Calu3 (cell line): ENCODE measurements at regions not wholly inside any gene's neighbourhood (a gene's known extent, or its start where the extent isn't known, plus 50 kb on each side); places are given as distances from the start of the nearest gene placed in this dataset.

Source experiments
- BruUV-seq: library from RNA; stranded (reverse); fragments of 400-500 nt; replicated peaks from 2 replicates; lab custom pipeline; 2021; lab: Mats Ljungman, UMichigan
- CTCF ChIA-PET: fragments of 300-600 bp; sonication (Branson Sonifier 250); formaldehyde crosslinking; loops from one replicate; lab custom pipeline; 2022; ENCODE audit warnings: antibody characterized with exemption; lab: Charles Lee
- DNase-seq: peaks from one replicate; pipeline ENCODE4 v3.0.0; 2022
- H3K27ac Mint-ChIP-seq: one replicate; pipeline ENCODE4 v1.8.0; 2022; ENCODE audit warnings: mixed read lengths; ENCODE audit not compliant: unreplicated experiment
- H3K27me3 Mint-ChIP-seq: one replicate; pipeline ENCODE4 v1.8.0; 2022; ENCODE audit warnings: mixed read lengths; ENCODE audit not compliant: unreplicated experiment
- H3K36me3 Mint-ChIP-seq: one replicate; pipeline ENCODE4 v1.8.0; 2022; ENCODE audit warnings: mild to moderate bottlenecking, moderate library complexity, mixed read lengths; ENCODE audit not compliant: insufficient read depth, unreplicated experiment
- H3K4me1 Mint-ChIP-seq: one replicate; pipeline ENCODE4 v1.8.0; 2022; ENCODE audit warnings: mild to moderate bottlenecking, low read depth, mixed read lengths; ENCODE audit not compliant: unreplicated experiment
- H3K4me3 Mint-ChIP-seq: one replicate; pipeline ENCODE4 v1.8.0; 2022; ENCODE audit warnings: mild to moderate bottlenecking, low read depth, moderate library complexity, mixed read lengths; ENCODE audit not compliant: unreplicated experiment
- H3K9me3 Mint-ChIP-seq: one replicate; pipeline ENCODE4 v1.8.0; 2022; ENCODE audit warnings: low read depth, mixed read lengths; ENCODE audit not compliant: unreplicated experiment
- CTCF ChIP-seq: fragments of 200-600 bp; IDR thresholded peaks from one replicate; pipeline ENCODE4 v1.8.0; 2022; ENCODE audit warnings: antibody characterized with exemption; ENCODE audit not compliant: unreplicated experiment
- intact Hi-C: fragments of 100-400 bp; cut with micrococcal nuclease; formaldehyde crosslinking; loops from one replicate; pipeline ENCODE4 v1.10.0; 2022; ENCODE audit not compliant: unreplicated experiment

- DNase-seq = no peak
- H3K36me3 Mint-ChIP-seq = no peaks in the 10 kb centered on the region
- intact Hi-C loops = no loop called here
- H3K27me3 Mint-ChIP-seq = no peaks in the 10 kb centered on the region
- BruUV-seq = no TSS peak
- no peak for TF ChIP-seq CTCF
- no peaks in the 10 kb centered on the region for H3K4me1 Mint-ChIP-seq
- no peak overlapping the region for H3K4me3 Mint-ChIP-seq
- H3K9me3 Mint-ChIP-seq = no peaks in the 10 kb centered on the region
- no peak overlapping the region for H3K27ac Mint-ChIP-seq
- CTCF ChIA-PET = no interaction called here
Observed at GRCh38 chr14:58765843-58766242, 128.1 kb downstream of the DACT1 start.

GRCh38 chr14:58769011-58769643 lies 131.4 kb downstream of the DACT1 start:
- H3K27me3 Mint-ChIP-seq = no peaks in the 10 kb centered on the region
- no peak overlapping the region for H3K4me3 Mint-ChIP-seq
- CTCF ChIA-PET = no interaction called here
- H3K4me1 Mint-ChIP-seq = no peaks in the 10 kb centered on the region
- BruUV-seq = no TSS peak
- intact Hi-C loops = no loop called here
- no peaks in the 10 kb centered on the region for H3K36me3 Mint-ChIP-seq
- no peak for TF ChIP-seq CTCF
- no peaks in the 10 kb centered on the region for H3K9me3 Mint-ChIP-seq
- no peak for DNase-seq
- no peak overlapping the region for H3K27ac Mint-ChIP-seq

- Mint-ChIP-seq H3K27me3 (peaks cover 4% of the 10 kb centered on the region), H3K27ac (no peak overlapping the region), H3K9me3 (no peaks in the 10 kb centered on the region), H3K4me3 (no peak overlapping the region), H3K4me1 (no peaks in the 10 kb centered on the region), H3K36me3 (no peaks in the 10 kb centered on the region)
- CTCF ChIA-PET = no interaction called here
- DNase-seq = no peak
- no TSS peak for BruUV-seq
- intact Hi-C loops = no loop called here
- no peak for TF ChIP-seq CTCF
Observed at GRCh38 chr14:58769771-58770170, 132.0 kb downstream of the DACT1 start.

GRCh38 chr14:58770491-58770982 lies 132.8 kb downstream of the DACT1 start:
- Mint-ChIP-seq H3K27ac (no peak overlapping the region), H3K27me3 (peaks cover 12% of the 10 kb centered on the region), H3K36me3 (no peaks in the 10 kb centered on the region), H3K4me1 (no peaks in the 10 kb centered on the region), H3K4me3 (no peak overlapping the region), H3K9me3 (no peaks in the 10 kb centered on the region)
- TF ChIP-seq CTCF = no peak
- no TSS peak for BruUV-seq
- intact Hi-C loops = no loop called here
- no peak for DNase-seq
- CTCF ChIA-PET = no interaction called here
